ENCODE measurements at regions not wholly inside any gene's neighbourhood (a gene's known extent, or its start where the extent isn't known, plus 50 kb on each side); places are given as distances from the start of the nearest gene placed in this dataset.

- H3K27me3 Mint-ChIP-seq, result peaks cover 4% of the 10 kb centered on the region
- peak overlapping the region; percentile 90 for H3K27ac Mint-ChIP-seq
- no peaks in the 10 kb centered on the region for H3K9me3 Mint-ChIP-seq
- intact Hi-C loops (cut with micrococcal nuclease), result no loop called here
- H3K4me3 Mint-ChIP-seq, result no peak overlapping the region
- peaks cover 27% of the 10 kb centered on the region for H3K4me1 Mint-ChIP-seq (ENCODE audit: low read depth)
- H3K36me3 Mint-ChIP-seq (ENCODE audit: low read depth), result no peaks in the 10 kb centered on the region
Observed at GRCh38 chr18:10400534-10401307, 53.7 kb upstream of the APCDD1 start.

- Mint-ChIP-seq H3K4me1 (ENCODE audit: low read depth) (peaks cover 27% of the 10 kb centered on the region), H3K4me3 (no peak overlapping the region), H3K9me3 (no peaks in the 10 kb centered on the region), H3K36me3 (ENCODE audit: low read depth) (no peaks in the 10 kb centered on the region), H3K27ac (peak overlapping the region; percentile 90), H3K27me3 (peaks cover 8% of the 10 kb centered on the region)
- intact Hi-C loops (cut with micrococcal nuclease), result no loop called here
Observed at GRCh38 chr18:10401521-10401920, 52.9 kb upstream of the APCDD1 start.

- Mint-ChIP-seq H3K4me1 (ENCODE audit: low read depth) (peaks cover 27% of the 10 kb centered on the region), H3K9me3 (no peaks in the 10 kb centered on the region), H3K27me3 (peaks cover 8% of the 10 kb centered on the region), H3K27ac (peak overlapping the region; percentile 90), H3K4me3 (no peak overlapping the region), H3K36me3 (ENCODE audit: low read depth) (no peaks in the 10 kb centered on the region)
- intact Hi-C loops (cut with micrococcal nuclease), result no loop called here
Observed at GRCh38 chr18:10401930-10402329, 52.5 kb upstream of the APCDD1 start.

GRCh38 chr18:10402871-10403559 is 51.4 kb upstream of the APCDD1 start:
- no peaks in the 10 kb centered on the region for H3K9me3 Mint-ChIP-seq
- H3K27me3 Mint-ChIP-seq, result peaks cover 10% of the 10 kb centered on the region
- H3K4me3 Mint-ChIP-seq, result no peak overlapping the region
- no peak overlapping the region for H3K27ac Mint-ChIP-seq
- H3K4me1 Mint-ChIP-seq (ENCODE audit: low read depth), result peaks cover 31% of the 10 kb centered on the region
- H3K36me3 Mint-ChIP-seq (ENCODE audit: low read depth), result no peaks in the 10 kb centered on the region
- intact Hi-C loops (cut with micrococcal nuclease), result no loop called here

GRCh38 chr18:10403708-10404107 is 50.7 kb upstream of the APCDD1 start:
- H3K27me3 Mint-ChIP-seq, result peaks cover 13% of the 10 kb centered on the region
- intact Hi-C loops (cut with micrococcal nuclease), result no loop called here
- no peaks in the 10 kb centered on the region for H3K36me3 Mint-ChIP-seq (ENCODE audit: low read depth)
- no peak overlapping the region for H3K4me3 Mint-ChIP-seq
- peaks cover 31% of the 10 kb centered on the region for H3K4me1 Mint-ChIP-seq (ENCODE audit: low read depth)
- H3K9me3 Mint-ChIP-seq, result no peaks in the 10 kb centered on the region
- no peak overlapping the region for H3K27ac Mint-ChIP-seq

DNA sequence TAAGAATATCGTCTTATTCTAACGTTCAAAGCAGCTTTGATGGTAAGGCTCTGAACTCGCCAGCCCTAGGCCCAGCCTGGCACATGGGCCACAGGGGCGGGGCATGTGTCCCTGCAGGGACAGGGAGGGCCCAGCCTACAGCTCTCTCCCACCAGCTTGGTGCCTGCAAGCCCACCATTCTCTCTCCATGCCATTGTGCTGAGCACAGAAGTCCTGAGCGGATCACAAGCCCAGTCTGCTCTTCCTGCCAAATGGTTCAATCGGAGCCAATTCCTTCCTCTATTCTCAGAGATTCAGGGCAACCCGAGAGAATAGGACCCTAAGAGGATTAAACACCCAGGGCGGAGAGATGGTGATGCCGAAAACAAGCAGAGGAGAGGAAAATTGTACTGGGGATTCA is 50.3 kb upstream of the APCDD1 start:
- H3K4me3 Mint-ChIP-seq, result no peak overlapping the region
- H3K27me3 Mint-ChIP-seq, result peaks cover 13% of the 10 kb centered on the region
- no peak overlapping the region for H3K27ac Mint-ChIP-seq
- no peaks in the 10 kb centered on the region for H3K36me3 Mint-ChIP-seq (ENCODE audit: low read depth)
- H3K4me1 Mint-ChIP-seq (ENCODE audit: low read depth), result peaks cover 31% of the 10 kb centered on the region
- H3K9me3 Mint-ChIP-seq, result no peaks in the 10 kb centered on the region
- intact Hi-C loops (cut with micrococcal nuclease), result no loop called here
